ENCODE measurements at regions not wholly inside any gene's neighbourhood (a gene's known extent, or its start where the extent isn't known, plus 50 kb on each side); places are given as distances from the start of the nearest gene placed in this dataset.
A peak's percentile ranks its signal among the peaks of the same experiment; 100 is the strongest.

DNA sequence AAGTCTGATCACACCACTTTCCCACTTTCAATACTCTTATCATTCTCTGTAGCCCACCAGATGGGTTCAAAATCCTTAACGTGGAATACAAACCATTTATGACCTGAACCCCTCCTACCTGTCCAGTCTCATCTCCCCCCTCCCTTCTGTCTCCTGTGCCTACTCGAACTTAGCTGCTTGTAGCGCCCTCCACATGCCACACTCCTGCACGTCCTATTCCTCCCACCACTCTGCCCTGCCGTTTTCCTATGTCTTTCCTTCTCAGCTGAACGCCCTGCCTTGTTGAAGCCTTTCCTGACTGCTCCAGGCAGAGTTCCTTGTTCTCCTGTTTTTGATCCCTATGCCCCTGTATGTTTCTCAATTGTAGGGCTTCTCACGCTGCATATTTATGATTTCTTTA, 390.1 kb downstream of the HRH4 start:
- Histone ChIP-seq H3K4me1 (ENCODE audit: control insufficient read depth in 5 of 5, insufficient read depth in 5 of 5, low read length in 5 of 5) (peaks cover 0 to 2% (median 0%) of the 10 kb centered on the region in 5 donors), H3K36me3 (ENCODE audit: control insufficient read depth in 4 of 4, insufficient read depth in 4 of 4, low read length in 4 of 4) (no peaks in the 10 kb centered on the region), H3K4me3 (no peak overlapping the region), H3K9ac (ENCODE audit: insufficient read depth in 1 of 2, low read length in 2 of 2) (no peak overlapping the region), H3K27ac (ENCODE audit: low read depth in 1 of 2, low read length in 1 of 2) (no peak overlapping the region), H3K9me3 (ENCODE audit: control insufficient read depth in 4 of 4, insufficient read depth in 3 of 4, low read length in 3 of 4) (no peaks in the 10 kb centered on the region), H3K27me3 (ENCODE audit: control insufficient read depth in 3 of 3, insufficient read depth in 3 of 3, low read length in 2 of 3) (no peaks in the 10 kb centered on the region)
- ATAC-seq (ENCODE audit: insufficient read depth, low FRiP score) (no peak), DNase-seq (no peak)
- no peak for TF ChIP-seq CTCF (IDR thresholded peaks at IDR 0.05; ENCODE audit: control extremely low read depth, extremely low read depth)
- 80 to 90% methylated on average over 7 of the region's 7 CpGs for WGBS, 2 donors

- no peaks in the 10 kb centered on the region for H3K27me3 ChIP-seq (ENCODE audit: control insufficient read depth in 3 of 3, insufficient read depth in 3 of 3, low read length in 2 of 3)
- no peaks in the 10 kb centered on the region for H3K9me3 ChIP-seq (ENCODE audit: control insufficient read depth in 4 of 4, insufficient read depth in 3 of 4, low read length in 3 of 4)
- no peaks in the 10 kb centered on the region for H3K36me3 ChIP-seq (ENCODE audit: control insufficient read depth in 4 of 4, insufficient read depth in 4 of 4, low read length in 4 of 4)
- no peak for DNase-seq
- no peak for TF ChIP-seq CTCF (IDR thresholded peaks at IDR 0.05; ENCODE audit: control extremely low read depth, extremely low read depth)
- no peak overlapping the region for H3K27ac ChIP-seq (ENCODE audit: low read depth in 1 of 2, low read length in 1 of 2)
- H3K9ac ChIP-seq (ENCODE audit: insufficient read depth in 1 of 2, low read length in 2 of 2): no peak overlapping the region
- H3K4me3 ChIP-seq: no peak overlapping the region
- WGBS, 2 donors: 91 to 92% methylated on average over 4 of the region's 4 CpGs
- H3K4me1 ChIP-seq (ENCODE audit: control insufficient read depth in 5 of 5, insufficient read depth in 5 of 5, low read length in 5 of 5): peaks cover 0 to 2% (median 0%) of the 10 kb centered on the region in 5 donors
- no peak for ATAC-seq (ENCODE audit: insufficient read depth, low FRiP score)
These were observed 392.6 kb downstream of the HRH4 start for GRCh38 chr18:24853076-24853475.

GRCh38 chr18:24860978-24861680, 400.7 kb downstream of the HRH4 start:
- DNase-seq (peak in 2 of 3 donors; percentile 22 to 43), ATAC-seq (ENCODE audit: insufficient read depth, low FRiP score) (no peak)
- Histone ChIP-seq H3K4me1 (ENCODE audit: control insufficient read depth in 5 of 5, insufficient read depth in 5 of 5, low read length in 5 of 5) (peaks cover 0 to 12% (median 7%) of the 10 kb centered on the region in 5 donors), H3K36me3 (ENCODE audit: control insufficient read depth in 4 of 4, insufficient read depth in 4 of 4, low read length in 4 of 4) (no peaks in the 10 kb centered on the region), H3K4me3 (no peak overlapping the region), H3K27ac (ENCODE audit: low read depth in 1 of 2, low read length in 1 of 2) (no peak overlapping the region), H3K27me3 (ENCODE audit: control insufficient read depth in 3 of 3, insufficient read depth in 3 of 3, low read length in 2 of 3) (no peaks in the 10 kb centered on the region), H3K9ac (ENCODE audit: insufficient read depth in 1 of 2, low read length in 2 of 2) (no peak overlapping the region), H3K9me3 (ENCODE audit: control insufficient read depth in 4 of 4, insufficient read depth in 3 of 4, low read length in 3 of 4) (no peaks in the 10 kb centered on the region)
- no peak for TF ChIP-seq CTCF (IDR thresholded peaks at IDR 0.05; ENCODE audit: control extremely low read depth, extremely low read depth)
- whole genome bisulfite sequencing, 2 donors: 70 to 80% methylated on average over 10 of the region's 10 CpGs
